ENCODE measurements at regions not wholly inside any gene's neighbourhood (a gene's known extent, or its start where the extent isn't known, plus 50 kb on each side); places are given as distances from the start of the nearest gene placed in this dataset.
"Not testable (repeated sequence)": the region's sequence is repeated elsewhere in the genome, so short reads cannot be mapped to it uniquely, and the experiment has no call there.

DNA sequence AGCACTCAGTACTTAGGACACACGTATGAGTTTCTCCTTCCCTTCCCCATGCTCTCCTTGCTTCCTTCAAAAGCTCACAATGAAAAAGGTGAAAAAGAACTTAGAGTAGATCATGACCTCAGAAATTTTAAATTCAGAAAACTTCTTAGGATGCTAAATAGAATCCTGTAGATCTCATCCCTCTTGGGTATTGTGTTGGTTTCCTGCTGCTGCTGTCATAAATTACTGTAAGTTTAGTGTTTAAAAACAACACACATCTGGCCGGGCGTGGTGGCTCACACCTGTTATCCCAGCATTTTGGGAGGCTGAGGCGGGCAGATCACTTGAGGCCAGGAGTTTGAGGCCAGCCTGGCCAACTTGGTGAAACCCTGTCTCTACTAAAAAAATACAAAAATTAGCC lies 106.9 kb downstream of the SOCS6 start:
- TF ChIP-seq POLR2A (IDR thresholded peaks at IDR 0.05); POLR2AphosphoS5 (IDR thresholded peaks at IDR 0.05; ENCODE audit: insufficient read depth in 1 of 2, low read depth in 1 of 2): not testable (repeated sequence)
- TF ChIP-seq, protein P1, sequence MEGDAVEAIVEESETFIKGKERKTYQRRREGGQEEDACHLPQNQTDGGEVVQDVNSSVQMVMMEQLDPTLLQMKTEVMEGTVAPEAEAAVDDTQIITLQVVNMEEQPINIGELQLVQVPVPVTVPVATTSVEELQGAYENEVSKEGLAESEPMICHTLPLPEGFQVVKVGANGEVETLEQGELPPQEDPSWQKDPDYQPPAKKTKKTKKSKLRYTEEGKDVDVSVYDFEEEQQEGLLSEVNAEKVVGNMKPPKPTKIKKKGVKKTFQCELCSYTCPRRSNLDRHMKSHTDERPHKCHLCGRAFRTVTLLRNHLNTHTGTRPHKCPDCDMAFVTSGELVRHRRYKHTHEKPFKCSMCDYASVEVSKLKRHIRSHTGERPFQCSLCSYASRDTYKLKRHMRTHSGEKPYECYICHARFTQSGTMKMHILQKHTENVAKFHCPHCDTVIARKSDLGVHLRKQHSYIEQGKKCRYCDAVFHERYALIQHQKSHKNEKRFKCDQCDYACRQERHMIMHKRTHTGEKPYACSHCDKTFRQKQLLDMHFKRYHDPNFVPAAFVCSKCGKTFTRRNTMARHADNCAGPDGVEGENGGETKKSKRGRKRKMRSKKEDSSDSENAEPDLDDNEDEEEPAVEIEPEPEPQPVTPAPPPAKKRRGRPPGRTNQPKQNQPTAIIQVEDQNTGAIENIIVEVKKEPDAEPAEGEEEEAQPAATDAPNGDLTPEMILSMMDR (IDR thresholded peaks at IDR 0.05) = not testable (repeated sequence)
